GF-D8 (cell line): ENCODE measurements at regions not wholly inside any gene's neighbourhood (a gene's known extent, or its start where the extent isn't known, plus 50 kb on each side); places are given as distances from the start of the nearest gene placed in this dataset.

Experiments
- DNase-seq: peaks from one replicate; lab custom pipeline; 2025; lab: John Stamatoyannopoulos, UW

- DNase-seq = no peak
These were observed 609.5 kb upstream of the UBE2E2 start for GRCh38 chr3:22593638-22594037.

GRCh38 chr3:22594990-22595389 is 608.1 kb upstream of the UBE2E2 start:
- DNase-seq = no peak

GRCh38 chr3:22606461-22606860 is 596.7 kb upstream of the UBE2E2 start:
- no peak for DNase-seq

- no peak for DNase-seq
These were observed 596.2 kb upstream of the UBE2E2 start for GRCh38 chr3:22606938-22607337.

GRCh38 chr3:22608093-22608492 is 595.0 kb upstream of the UBE2E2 start:
- DNase-seq = no peak

GRCh38 chr3:22608721-22609120 is 594.4 kb upstream of the UBE2E2 start:
- DNase-seq = no peak

- no peak for DNase-seq
These were observed 594.0 kb upstream of the UBE2E2 start for GRCh38 chr3:22609139-22609538.

- no peak for DNase-seq
These were observed 590.2 kb upstream of the UBE2E2 start for GRCh38 chr3:22612927-22613326.

- no peak for DNase-seq
These were observed 587.3 kb upstream of the UBE2E2 start for GRCh38 chr3:22615790-22616189.

- no peak for DNase-seq
These were observed 585.8 kb upstream of the UBE2E2 start for GRCh38 chr3:22617372-22617771.

- no peak for DNase-seq
These were observed 582.6 kb upstream of the UBE2E2 start for GRCh38 chr3:22620498-22620897.

- no peak for DNase-seq
These were observed 581.8 kb upstream of the UBE2E2 start for GRCh38 chr3:22621205-22621809.

GRCh38 chr3:22627993-22628499 is 575.1 kb upstream of the UBE2E2 start:
- no peak for DNase-seq

- no peak for DNase-seq
These were observed 570.6 kb upstream of the UBE2E2 start for GRCh38 chr3:22632536-22632935.

GRCh38 chr3:22634433-22634832 is 568.7 kb upstream of the UBE2E2 start:
- no peak for DNase-seq

GRCh38 chr3:22659651-22660475 is 543.3 kb upstream of the UBE2E2 start:
- no peak for DNase-seq

- no peak for DNase-seq
These were observed 542.5 kb upstream of the UBE2E2 start for GRCh38 chr3:22660606-22661005.

GRCh38 chr3:22661121-22661700 is 541.9 kb upstream of the UBE2E2 start:
- DNase-seq = no peak

- no peak for DNase-seq
These were observed 537.6 kb upstream of the UBE2E2 start for GRCh38 chr3:22665528-22665927.

GRCh38 chr3:22666736-22667135 is 536.4 kb upstream of the UBE2E2 start:
- DNase-seq = no peak

GRCh38 chr3:22671848-22672247 is 531.3 kb upstream of the UBE2E2 start:
- DNase-seq = no peak

- no peak for DNase-seq
These were observed 518.4 kb upstream of the UBE2E2 start for GRCh38 chr3:22684739-22685138.

- no peak for DNase-seq
These were observed 517.5 kb upstream of the UBE2E2 start for GRCh38 chr3:22685597-22685996.
